ENCODE measurements at regions not wholly inside any gene's neighbourhood (a gene's known extent, or its start where the extent isn't known, plus 50 kb on each side); places are given as distances from the start of the nearest gene placed in this dataset.

DNA sequence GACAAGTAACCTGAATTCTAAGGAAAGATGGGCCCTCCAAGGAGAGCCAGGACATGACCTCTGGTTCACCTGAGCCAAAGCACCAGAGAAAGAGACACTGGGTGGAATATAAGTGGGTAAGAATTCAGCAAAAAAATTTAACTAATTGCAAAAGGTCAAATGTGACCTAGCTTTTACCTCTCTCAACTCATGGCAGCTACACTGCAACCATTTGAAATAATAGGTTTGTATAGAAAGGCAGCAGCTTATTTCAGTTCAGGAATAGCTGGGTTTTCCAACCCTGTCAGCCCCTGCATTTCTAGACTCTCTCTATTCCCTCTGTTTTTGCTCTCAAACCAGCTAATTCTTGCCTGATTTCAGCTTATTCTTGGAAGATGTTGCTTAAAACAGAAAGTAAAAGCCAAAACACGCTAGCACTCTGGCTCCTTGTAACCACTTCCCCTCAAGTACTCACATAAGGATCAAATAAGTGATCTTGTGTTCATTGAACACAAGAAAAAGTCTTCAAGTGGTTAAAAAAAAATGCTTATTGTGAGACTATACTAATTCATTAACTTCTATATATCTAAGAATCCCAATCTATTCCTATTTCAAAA lies 101.1 kb upstream of the NR4A3 start:
- Mint-ChIP-seq H3K9me3 (no peaks in the 10 kb centered on the region), H3K4me3 (peak overlapping the region; percentile 61), H3K4me1 (ENCODE audit: low read depth) (no peaks in the 10 kb centered on the region), H3K27me3 (ENCODE audit: insufficient read depth) (peaks cover 8% of the 10 kb centered on the region), H3K36me3 (ENCODE audit: low read depth) (no peaks in the 10 kb centered on the region), H3K27ac (no peak overlapping the region)
- TF ChIP-seq, protein P1, sequence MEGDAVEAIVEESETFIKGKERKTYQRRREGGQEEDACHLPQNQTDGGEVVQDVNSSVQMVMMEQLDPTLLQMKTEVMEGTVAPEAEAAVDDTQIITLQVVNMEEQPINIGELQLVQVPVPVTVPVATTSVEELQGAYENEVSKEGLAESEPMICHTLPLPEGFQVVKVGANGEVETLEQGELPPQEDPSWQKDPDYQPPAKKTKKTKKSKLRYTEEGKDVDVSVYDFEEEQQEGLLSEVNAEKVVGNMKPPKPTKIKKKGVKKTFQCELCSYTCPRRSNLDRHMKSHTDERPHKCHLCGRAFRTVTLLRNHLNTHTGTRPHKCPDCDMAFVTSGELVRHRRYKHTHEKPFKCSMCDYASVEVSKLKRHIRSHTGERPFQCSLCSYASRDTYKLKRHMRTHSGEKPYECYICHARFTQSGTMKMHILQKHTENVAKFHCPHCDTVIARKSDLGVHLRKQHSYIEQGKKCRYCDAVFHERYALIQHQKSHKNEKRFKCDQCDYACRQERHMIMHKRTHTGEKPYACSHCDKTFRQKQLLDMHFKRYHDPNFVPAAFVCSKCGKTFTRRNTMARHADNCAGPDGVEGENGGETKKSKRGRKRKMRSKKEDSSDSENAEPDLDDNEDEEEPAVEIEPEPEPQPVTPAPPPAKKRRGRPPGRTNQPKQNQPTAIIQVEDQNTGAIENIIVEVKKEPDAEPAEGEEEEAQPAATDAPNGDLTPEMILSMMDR (IDR thresholded peaks at IDR 0.05): no peak
- DNase-seq: no peak

DNA sequence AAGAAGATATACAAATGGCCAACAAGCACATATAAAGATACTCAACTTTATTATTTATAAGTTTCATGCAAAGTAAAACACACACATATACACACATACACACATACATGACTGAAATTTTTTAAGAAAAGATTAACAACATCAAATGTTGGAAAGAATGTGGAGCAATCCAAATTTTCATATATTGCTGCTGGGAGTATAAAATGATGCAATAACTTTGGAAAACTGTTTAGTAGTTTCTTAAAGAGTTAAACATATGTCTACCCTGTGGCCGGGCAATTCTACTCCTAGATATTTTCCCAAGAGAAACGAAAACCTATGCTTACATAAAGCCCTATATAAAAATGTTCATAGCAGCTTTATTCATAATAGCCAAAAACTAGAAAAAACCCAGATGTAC lies 99.8 kb upstream of the NR4A3 start:
- Mint-ChIP-seq H3K4me1 (ENCODE audit: low read depth) (no peaks in the 10 kb centered on the region), H3K27me3 (ENCODE audit: insufficient read depth) (peaks cover 4% of the 10 kb centered on the region), H3K27ac (no peak overlapping the region), H3K36me3 (ENCODE audit: low read depth) (no peaks in the 10 kb centered on the region), H3K9me3 (no peaks in the 10 kb centered on the region), H3K4me3 (no peak overlapping the region)
- DNase-seq: no peak
- TF ChIP-seq, protein P1 (IDR thresholded peaks at IDR 0.05): no peak

DNA sequence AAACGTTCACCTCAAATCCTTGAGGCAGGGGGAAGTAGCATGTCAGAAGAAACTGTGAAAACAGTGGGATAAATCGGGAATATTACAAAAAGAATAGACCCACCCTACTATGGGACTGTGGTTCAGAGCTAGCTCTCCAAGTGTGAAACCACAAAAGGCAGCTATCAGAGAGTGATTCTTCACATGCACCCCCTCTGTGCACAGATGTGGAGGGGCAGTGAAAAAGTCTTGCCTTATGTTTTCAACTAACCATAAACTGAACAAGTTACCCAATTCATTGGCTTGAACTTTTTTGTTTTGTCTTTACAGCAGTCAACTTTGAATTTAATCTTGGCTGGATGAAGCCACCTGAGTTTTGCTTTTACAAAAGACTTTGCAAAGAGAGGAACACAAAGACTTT lies 98.8 kb upstream of the NR4A3 start:
- DNase-seq: no peak
- Mint-ChIP-seq H3K9me3 (no peaks in the 10 kb centered on the region), H3K27me3 (ENCODE audit: insufficient read depth) (peaks cover 4% of the 10 kb centered on the region), H3K4me3 (no peak overlapping the region), H3K36me3 (ENCODE audit: low read depth) (no peaks in the 10 kb centered on the region), H3K4me1 (ENCODE audit: low read depth) (no peaks in the 10 kb centered on the region), H3K27ac (no peak overlapping the region)
- TF ChIP-seq, protein P1 (IDR thresholded peaks at IDR 0.05): no peak

DNA sequence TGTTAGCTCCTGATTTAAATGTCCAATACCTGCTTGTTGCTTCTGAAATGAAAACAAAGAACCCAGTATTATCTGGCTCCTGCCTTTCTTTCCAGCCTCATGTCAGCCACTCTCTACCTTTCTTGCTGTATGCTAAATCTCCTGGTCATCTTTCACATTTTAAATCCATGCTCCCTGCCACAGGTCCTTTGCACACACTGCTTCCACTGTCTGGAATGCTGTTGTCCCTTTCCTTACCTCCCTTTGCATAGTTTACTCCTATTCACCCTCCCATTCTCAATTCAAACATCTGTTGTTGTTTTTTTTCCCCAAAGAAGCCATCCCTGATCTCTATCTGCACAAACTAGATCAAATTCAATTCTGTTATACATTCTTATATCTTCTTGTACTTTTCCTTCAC lies 97.0 kb upstream of the NR4A3 start:
- DNase-seq: no peak
- no peaks in the 10 kb centered on the region for H3K27me3 Mint-ChIP-seq (ENCODE audit: insufficient read depth)
- H3K9me3 Mint-ChIP-seq: no peaks in the 10 kb centered on the region

DNA sequence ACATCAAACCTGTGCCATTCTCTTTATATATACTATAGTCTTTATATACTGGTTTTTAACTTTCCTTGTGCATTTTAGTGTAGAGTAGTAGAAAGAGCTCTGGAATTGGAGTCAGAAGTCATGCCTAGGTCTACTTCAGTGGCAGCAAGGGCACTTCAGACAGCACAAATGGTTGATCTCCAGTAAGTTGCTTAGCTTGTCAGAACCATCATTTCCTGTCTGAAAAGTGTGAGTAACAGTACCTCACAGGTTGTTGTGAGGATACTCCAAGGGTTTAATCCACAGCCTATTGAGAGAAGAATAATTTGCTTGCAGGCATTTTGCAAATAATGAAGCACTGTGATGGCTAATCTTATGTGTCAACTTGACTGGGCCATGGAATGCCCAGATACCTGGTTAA lies 95.8 kb upstream of the NR4A3 start:
- H3K9me3 Mint-ChIP-seq: no peaks in the 10 kb centered on the region
- H3K27me3 Mint-ChIP-seq (ENCODE audit: insufficient read depth): no peaks in the 10 kb centered on the region
- no peak overlapping the region for H3K27ac Mint-ChIP-seq
- TF ChIP-seq, protein P1 (IDR thresholded peaks at IDR 0.05): no peak
- H3K4me3 Mint-ChIP-seq: no peak overlapping the region
- DNase-seq: no peak
- no peaks in the 10 kb centered on the region for H3K4me1 Mint-ChIP-seq (ENCODE audit: low read depth)
- no peaks in the 10 kb centered on the region for H3K36me3 Mint-ChIP-seq (ENCODE audit: low read depth)

More for the DNA sequence above, 97.0 kb upstream of the NR4A3 start:
- Mint-ChIP-seq H3K36me3 (ENCODE audit: low read depth) (no peaks in the 10 kb centered on the region), H3K4me3 (no peak overlapping the region), H3K4me1 (ENCODE audit: low read depth) (no peaks in the 10 kb centered on the region), H3K27ac (no peak overlapping the region)
- TF ChIP-seq, protein P1 (IDR thresholded peaks at IDR 0.05): no peak

DNA sequence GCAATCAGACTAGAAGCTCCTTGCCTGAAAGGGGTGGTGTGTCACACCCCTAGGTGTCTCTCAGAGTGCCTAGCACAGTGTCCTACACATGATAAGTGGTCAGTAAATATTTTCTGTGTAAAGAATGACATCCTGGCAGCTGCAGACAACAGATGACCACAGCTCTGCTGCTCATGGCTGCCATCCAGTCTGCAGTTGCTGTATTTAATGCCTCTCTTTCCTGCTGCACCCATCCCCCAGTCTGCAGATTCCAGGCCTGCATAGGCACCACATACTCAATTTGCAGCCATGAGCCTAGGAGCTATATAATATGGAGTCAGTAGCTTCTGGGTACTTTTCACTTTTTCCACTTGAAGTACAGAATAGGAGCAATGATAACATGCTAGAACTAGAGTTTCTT lies 94.9 kb upstream of the NR4A3 start:
- DNase-seq: no peak
- H3K36me3 Mint-ChIP-seq (ENCODE audit: low read depth): no peaks in the 10 kb centered on the region
- no peaks in the 10 kb centered on the region for H3K9me3 Mint-ChIP-seq

More for the DNA sequence above, 94.9 kb upstream of the NR4A3 start:
- H3K4me1 Mint-ChIP-seq (ENCODE audit: low read depth): no peaks in the 10 kb centered on the region
- H3K27me3 Mint-ChIP-seq (ENCODE audit: insufficient read depth): no peaks in the 10 kb centered on the region
- no peak overlapping the region for H3K4me3 Mint-ChIP-seq
- TF ChIP-seq, protein P1 (IDR thresholded peaks at IDR 0.05): no peak
- no peak overlapping the region for H3K27ac Mint-ChIP-seq
